HEK293 (cell line): ENCODE measurements at regions not wholly inside any gene's neighbourhood (a gene's known extent, or its start where the extent isn't known, plus 50 kb on each side); places are given as distances from the start of the nearest gene placed in this dataset.

Experiments
- CTCF ChIA-PET: fragments of 350-600 bp; formaldehyde crosslinking; extraction: SDS; loops from one replicate; lab custom pipeline; 2021; ENCODE audit warnings: antibody characterized with exemption; lab: Yijun Ruan, JAX
- POLR2A ChIA-PET: fragments of 300-600 bp; formaldehyde crosslinking; extraction: SDS; loops from one replicate; lab custom pipeline; 2020; ENCODE audit warnings: antibody characterized with exemption, inconsistent platforms; lab: Yijun Ruan, JAX
- H3K27ac ChIP-seq: fragments of 200-500 bp; sonication (Bioruptor generic); 2 replicates; pipeline ENCODE4 v1.5.1; 2014; ENCODE audit warnings: low read depth, low read length, control low read depth, inconsistent platforms; ENCODE audit errors: extremely low read depth
- H3K36me3 ChIP-seq, 2 experiments: fragments of 200-500 bp in 1 of 2; sonication (Bioruptor generic) in 1 of 2; 1 replicate in 1 of 2; 2 replicates in 1 of 2; pipeline ENCODE4 v1.5.1; 2014 to 2017; ENCODE audit warnings: inconsistent platforms in 2 of 2, low read length in 2 of 2; ENCODE audit not compliant: control insufficient read depth in 2 of 2, insufficient read depth in 1 of 2
- H3K4me1 ChIP-seq: fragments of 200-500 bp; sonication (Bioruptor generic); 2 replicates; pipeline ENCODE4 v1.5.1; 2014; ENCODE audit warnings: mild to moderate bottlenecking, low read length, inconsistent platforms; ENCODE audit not compliant: control insufficient read depth, insufficient read depth
- H3K4me3 ChIP-seq: 2 replicates; pipeline ENCODE4 v1.5.1; 2011; ENCODE audit warnings: low read depth, mild to moderate bottlenecking, control low read depth, low read length, moderate library complexity
- H3K9me3 ChIP-seq: fragments of 200-500 bp; sonication (Bioruptor generic); 2 replicates; pipeline ENCODE4 v1.5.1; 2014; ENCODE audit warnings: low read depth, low read length, inconsistent platforms; ENCODE audit not compliant: control insufficient read depth, insufficient read depth
- AEBP2 ChIP-seq: fragments of 450-650 bp; formaldehyde crosslinking; IDR thresholded peaks from 2 replicates; pipeline ENCODE4 v1.5.1; 2016; ENCODE audit warnings: missing biosample characterization, missing genetic modification characterization, borderline replicate concordance
- BCL11A ChIP-seq: fragments of 450-650 bp; formaldehyde crosslinking; IDR thresholded peaks from 2 replicates; pipeline ENCODE4 v1.5.1; 2016; ENCODE audit warnings: low read depth, missing biosample characterization, missing genetic modification characterization
- CTCF ChIP-seq: fragments of 450-650 bp; formaldehyde crosslinking; IDR thresholded peaks from 2 replicates; pipeline ENCODE4 v1.5.1; 2016; ENCODE audit warnings: missing biosample characterization, missing genetic modification characterization
- KLF1 ChIP-seq: fragments of 450-650 bp; formaldehyde crosslinking; IDR thresholded peaks from 2 replicates; pipeline ENCODE4 v1.5.1; 2016; ENCODE audit warnings: missing biosample characterization, missing genetic modification characterization
- REPIN1 ChIP-seq: fragments of 450-650 bp; formaldehyde crosslinking; IDR thresholded peaks from 2 replicates; pipeline ENCODE4 v1.5.1; 2017; ENCODE audit warnings: missing biosample characterization, missing genetic modification characterization, low read depth
- ZBTB1 ChIP-seq: fragments of 450-650 bp; formaldehyde crosslinking; IDR thresholded peaks from 2 replicates; pipeline ENCODE4 v1.5.1; 2016; ENCODE audit warnings: missing biosample characterization, missing genetic modification characterization
- ZNF121 ChIP-seq: fragments of 450-650 bp; formaldehyde crosslinking; IDR thresholded peaks from 2 replicates; pipeline ENCODE4 v1.5.1; 2016; ENCODE audit warnings: missing biosample characterization, missing genetic modification characterization
- ZNF133 ChIP-seq: fragments of 450-650 bp; formaldehyde crosslinking; IDR thresholded peaks from 2 replicates; pipeline ENCODE4 v1.5.1; 2016; ENCODE audit warnings: missing biosample characterization, missing genetic modification characterization
- ZNF140 ChIP-seq: fragments of 450-650 bp; formaldehyde crosslinking; IDR thresholded peaks from 2 replicates; pipeline ENCODE4 v1.5.1; 2016; ENCODE audit warnings: missing biosample characterization, missing genetic modification characterization
- ZNF24 ChIP-seq: fragments of 450-650 bp; formaldehyde crosslinking; IDR thresholded peaks from 2 replicates; pipeline ENCODE4 v1.5.1; 2016; ENCODE audit warnings: missing biosample characterization, missing genetic modification characterization
- ZNF341 ChIP-seq: fragments of 450-650 bp; formaldehyde crosslinking; IDR thresholded peaks from 2 replicates; pipeline ENCODE4; 2016; ENCODE audit warnings: low read depth, missing biosample characterization, missing genetic modification characterization
- ZNF354C ChIP-seq: fragments of 450-650 bp; formaldehyde crosslinking; IDR thresholded peaks from 2 replicates; pipeline ENCODE4 v1.5.1; 2016; ENCODE audit warnings: missing biosample characterization, missing genetic modification characterization, low read depth, borderline replicate concordance
- ZNF366 ChIP-seq: fragments of 450-650 bp; formaldehyde crosslinking; conservative IDR thresholded peaks from 2 replicates; pipeline ENCODE4 v1.5.1; 2016; ENCODE audit warnings: missing biosample characterization, missing genetic modification characterization
- ZNF501 ChIP-seq: fragments of 450-650 bp; formaldehyde crosslinking; IDR thresholded peaks from 2 replicates; pipeline ENCODE4 v1.5.1; 2016; ENCODE audit warnings: missing biosample characterization, missing genetic modification characterization
- ZNF555 ChIP-seq: fragments of 450-650 bp; formaldehyde crosslinking; conservative IDR thresholded peaks from 2 replicates; pipeline ENCODE4 v1.5.1; 2017; ENCODE audit warnings: missing biosample characterization, mild to moderate bottlenecking, missing genetic modification characterization, inconsistent platforms
- ZNF585B ChIP-seq: fragments of 450-650 bp; formaldehyde crosslinking; IDR thresholded peaks from 2 replicates; pipeline ENCODE4 v1.5.1; 2016; ENCODE audit warnings: missing biosample characterization, missing genetic modification characterization
- ZNF621 ChIP-seq: fragments of 450-650 bp; formaldehyde crosslinking; IDR thresholded peaks from 2 replicates; pipeline ENCODE4 v1.5.1; 2017; ENCODE audit warnings: missing biosample characterization, missing genetic modification characterization
- ZNF626 ChIP-seq: fragments of 450-650 bp; sonication (Bioruptor Pico); formaldehyde crosslinking; IDR thresholded peaks from 2 replicates; pipeline ENCODE4 v1.5.1; 2018; ENCODE audit warnings: missing biosample characterization, missing genetic modification characterization, inconsistent platforms
- ZNF670 ChIP-seq: fragments of 450-650 bp; formaldehyde crosslinking; IDR thresholded peaks from 2 replicates; pipeline ENCODE4 v1.5.1; 2016; ENCODE audit warnings: missing biosample characterization, missing genetic modification characterization, low read depth
- ZNF768 ChIP-seq: fragments of 450-650 bp; formaldehyde crosslinking; IDR thresholded peaks from 2 replicates; pipeline ENCODE4 v1.5.1; 2018; ENCODE audit warnings: missing biosample characterization, mild to moderate bottlenecking, missing genetic modification characterization
- TF ChIP-seq, protein P1 (sequence below): fragments of 450-650 bp; formaldehyde crosslinking; IDR thresholded peaks from 2 replicates; pipeline ENCODE4 v1.5.1; 2016; ENCODE audit warnings: missing biosample characterization, missing genetic modification characterization
- TF ChIP-seq, protein P2 (sequence below): fragments of 450-650 bp; formaldehyde crosslinking; IDR thresholded peaks from 2 replicates; pipeline ENCODE4 v1.5.1; 2016; ENCODE audit warnings: missing biosample characterization, missing genetic modification characterization

DNA sequence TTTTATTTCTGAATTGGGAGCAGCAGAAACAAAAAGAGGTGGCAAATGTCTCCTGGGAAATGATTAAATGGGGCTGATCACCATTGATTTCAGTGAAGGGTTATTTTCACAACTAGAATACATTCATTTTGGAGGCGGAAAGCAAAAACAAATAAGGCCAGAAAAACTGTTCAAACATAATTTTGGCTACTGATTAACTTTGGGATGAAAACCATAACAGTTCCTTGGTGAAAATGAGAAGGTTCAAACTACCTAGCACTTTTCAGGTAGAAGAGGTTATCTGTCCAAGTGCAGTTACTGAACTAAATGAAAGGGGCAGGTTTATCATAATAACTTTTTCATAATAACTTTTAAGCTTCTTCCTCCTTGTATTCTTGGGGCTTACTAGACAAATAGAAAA is 718.5 kb downstream of the CDH11 start:
- POLR2A ChIA-PET, result no interaction called here

GRCh38 chr16:64398793-64399192 is 723.1 kb downstream of the CDH11 start:
- no peak for TF ChIP-seq ZNF555 (tag by site-specific recombination)
- TF ChIP-seq ZNF501 (tag by site-specific recombination), result no peak
- TF ChIP-seq ZNF768 (tag by site-specific recombination), result no peak
- Histone ChIP-seq H3K36me3 (no peaks in the 10 kb centered on the region), H3K4me1 (no peaks in the 10 kb centered on the region), H3K27ac (no peak overlapping the region), H3K9me3 (no peaks in the 10 kb centered on the region), H3K4me3 (no peak overlapping the region)
- POLR2A ChIA-PET, result no interaction called here
- CTCF ChIA-PET, result no interaction called here

More for the DNA sequence above, 718.5 kb downstream of the CDH11 start:
- Histone ChIP-seq H3K9me3 (no peaks in the 10 kb centered on the region), H3K4me1 (no peaks in the 10 kb centered on the region)
- TF ChIP-seq CTCF (tag by site-specific recombination), result no peak
- TF ChIP-seq BCL11A, result no peak
- no peak for TF ChIP-seq ZNF621 (tag by site-specific recombination)
- no peak for TF ChIP-seq ZNF133 (tag by site-specific recombination)
- no peak for TF ChIP-seq ZNF140 (tag by site-specific recombination)
- TF ChIP-seq ZNF626 (tag by site-specific recombination), result no peak
- TF ChIP-seq KLF1 (tag by site-specific recombination), result no peak
- no peak for TF ChIP-seq ZNF341 (tag by site-specific recombination)
- TF ChIP-seq ZNF24, result no peak
- TF ChIP-seq, protein P1, sequence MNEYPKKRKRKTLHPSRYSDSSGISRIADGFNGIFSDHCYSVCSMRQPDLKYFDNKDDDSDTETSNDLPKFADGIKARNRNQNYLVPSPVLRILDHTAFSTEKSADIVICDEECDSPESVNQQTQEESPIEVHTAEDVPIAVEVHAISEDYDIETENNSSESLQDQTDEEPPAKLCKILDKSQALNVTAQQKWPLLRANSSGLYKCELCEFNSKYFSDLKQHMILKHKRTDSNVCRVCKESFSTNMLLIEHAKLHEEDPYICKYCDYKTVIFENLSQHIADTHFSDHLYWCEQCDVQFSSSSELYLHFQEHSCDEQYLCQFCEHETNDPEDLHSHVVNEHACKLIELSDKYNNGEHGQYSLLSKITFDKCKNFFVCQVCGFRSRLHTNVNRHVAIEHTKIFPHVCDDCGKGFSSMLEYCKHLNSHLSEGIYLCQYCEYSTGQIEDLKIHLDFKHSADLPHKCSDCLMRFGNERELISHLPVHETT (tag by site-specific recombination), result no peak
- TF ChIP-seq ZNF670 (tag by site-specific recombination), result no peak
- TF ChIP-seq, all 188 proteins: peak for 0
- Histone ChIP-seq H3K4me3 (no peak overlapping the region), H3K36me3 (no peaks in the 10 kb centered on the region), H3K27ac (no peak overlapping the region)
- CTCF ChIA-PET, result interaction anchor here (0.6 kb wide), 1 partner anchor 942 kb away, joined by 4 read pairs; no protein-coding TSS in a partner anchor

DNA sequence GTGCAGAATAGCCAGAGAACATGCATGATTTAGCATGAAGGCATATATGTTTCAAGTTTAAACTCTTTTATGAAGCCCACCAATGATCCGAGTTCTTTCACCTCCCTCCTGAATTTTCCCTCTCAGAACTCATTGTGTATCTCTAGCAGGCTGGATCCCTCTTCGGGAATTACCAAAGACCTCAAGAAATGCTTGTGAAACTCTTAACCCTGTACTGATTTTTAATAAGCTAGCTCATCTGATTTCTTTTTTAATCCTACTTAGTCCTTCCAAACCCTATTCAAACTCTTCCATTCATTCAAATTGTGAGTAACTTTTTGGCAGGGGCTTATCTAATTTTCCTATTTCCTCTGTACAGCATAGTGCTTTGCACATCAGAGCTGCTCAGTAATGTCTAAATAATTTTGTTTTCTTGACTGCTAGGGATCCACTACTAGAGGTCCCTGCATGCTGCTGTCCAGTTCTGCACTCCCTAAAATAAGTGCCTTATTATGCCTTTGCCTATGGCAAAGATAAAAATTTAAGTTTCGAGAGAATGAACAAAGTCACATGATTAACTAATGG is 723.8 kb downstream of the CDH11 start:
- H3K36me3 ChIP-seq, result no peaks in the 10 kb centered on the region
- H3K9me3 ChIP-seq, result no peaks in the 10 kb centered on the region
- ChIA-PET POLR2A (no interaction called here), CTCF (no interaction called here)
- no peak overlapping the region for H3K4me3 ChIP-seq
- no peak overlapping the region for H3K27ac ChIP-seq
- H3K4me1 ChIP-seq, result no peaks in the 10 kb centered on the region
- TF ChIP-seq REPIN1 (tag by site-specific recombination) (no peak), ZNF585B (tag by site-specific recombination) (no peak), ZBTB1 (tag by site-specific recombination) (no peak), ZNF555 (tag by site-specific recombination) (no peak), ZNF121 (no peak), ZNF354C (tag by site-specific recombination) (no peak), CTCF (tag by site-specific recombination) (no peak), ZNF366 (tag by site-specific recombination) (no peak), ZNF24 (no peak), AEBP2 (tag by site-specific recombination) (no peak)
- TF ChIP-seq, protein P2, sequence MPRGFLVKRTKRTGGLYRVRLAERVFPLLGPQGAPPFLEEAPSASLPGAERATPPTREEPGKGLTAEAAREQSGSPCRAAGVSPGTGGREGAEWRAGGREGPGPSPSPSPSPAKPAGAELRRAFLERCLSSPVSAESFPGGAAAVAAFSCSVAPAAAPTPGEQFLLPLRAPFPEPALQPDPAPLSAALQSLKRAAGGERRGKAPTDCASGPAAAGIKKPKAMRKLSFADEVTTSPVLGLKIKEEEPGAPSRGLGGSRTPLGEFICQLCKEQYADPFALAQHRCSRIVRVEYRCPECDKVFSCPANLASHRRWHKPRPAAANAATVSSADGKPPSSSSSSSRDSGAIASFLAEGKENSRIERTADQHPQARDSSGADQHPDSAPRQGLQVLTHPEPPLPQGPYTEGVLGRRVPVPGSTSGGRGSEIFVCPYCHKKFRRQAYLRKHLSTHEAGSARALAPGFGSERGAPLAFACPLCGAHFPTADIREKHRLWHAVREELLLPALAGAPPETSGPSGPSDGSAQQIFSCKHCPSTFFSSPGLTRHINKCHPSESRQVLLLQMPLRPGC (tag by site-specific recombination), result no peak
